ENCODE measurements at regions not wholly inside any gene's neighbourhood (a gene's known extent, or its start where the extent isn't known, plus 50 kb on each side); places are given as distances from the start of the nearest gene placed in this dataset.

GRCh38 chr13:104320446-104320845 is 1254.2 kb upstream of the SLC10A2 start:
- Histone ChIP-seq H2AFZ (ENCODE audit: low read depth, low read length, poor library complexity, severe bottlenecking) (no peak overlapping the region), H3K36me3 (ENCODE audit: control insufficient read depth in 1 of 2, insufficient read depth in 2 of 2, low read length in 2 of 2) (no peaks in the 10 kb centered on the region), H3K27me3 (ENCODE audit: insufficient read depth, low read length) (no peaks in the 10 kb centered on the region), H4K20me1 (ENCODE audit: insufficient read depth) (no peaks in the 10 kb centered on the region), H3K4me3 (replicated peaks in 1 of 2; ENCODE audit: low read depth in 1 of 2, low read length in 2 of 2) (no peak overlapping the region), H3K9me3 (ENCODE audit: control insufficient read depth in 1 of 2, insufficient read depth in 1 of 2, low read depth in 1 of 2, low read length in 2 of 2) (no peaks in the 10 kb centered on the region), H3K4me2 (ENCODE audit: low read length) (no peak overlapping the region), H3K27ac (ENCODE audit: low read depth, low read length) (no peak overlapping the region), H3K9me2 (ENCODE audit: insufficient read depth) (no peaks in the 10 kb centered on the region), H3K4me1 (ENCODE audit: control insufficient read depth in 1 of 2, insufficient read depth in 2 of 2, low read length in 2 of 2) (peaks cover 0 to 8% of the 10 kb centered on the region in 2 experiments; a peak in 2 of 4 replicates), H3K79me2 (ENCODE audit: insufficient read depth, low read length) (no peaks in the 10 kb centered on the region), H3K9ac (ENCODE audit: low read length) (no peak overlapping the region)
- CTCF ChIA-PET, result no interaction called here
- POLR2A ChIA-PET, result no interaction called here
- ATAC-seq (no peak), DNase-seq (ENCODE audit: low read depth, low spot score) (no peak)
- RAD21 ChIA-PET (ENCODE audit: low non-redundant PET in 1 of 2, low total read pairs in 2 of 2, uncharacterized antibody in 2 of 2, unreplicated experiment in 2 of 2), result no interaction called here
- intact Hi-C loops (cut with micrococcal nuclease), result no loop called here
- BruUV-seq (replicated peaks), result no TSS peak
- TF ChIP-seq SP1 (IDR thresholded peaks at IDR 0.05; ENCODE audit: low read depth), result no peak
- TF ChIP-seq, protein P1, sequence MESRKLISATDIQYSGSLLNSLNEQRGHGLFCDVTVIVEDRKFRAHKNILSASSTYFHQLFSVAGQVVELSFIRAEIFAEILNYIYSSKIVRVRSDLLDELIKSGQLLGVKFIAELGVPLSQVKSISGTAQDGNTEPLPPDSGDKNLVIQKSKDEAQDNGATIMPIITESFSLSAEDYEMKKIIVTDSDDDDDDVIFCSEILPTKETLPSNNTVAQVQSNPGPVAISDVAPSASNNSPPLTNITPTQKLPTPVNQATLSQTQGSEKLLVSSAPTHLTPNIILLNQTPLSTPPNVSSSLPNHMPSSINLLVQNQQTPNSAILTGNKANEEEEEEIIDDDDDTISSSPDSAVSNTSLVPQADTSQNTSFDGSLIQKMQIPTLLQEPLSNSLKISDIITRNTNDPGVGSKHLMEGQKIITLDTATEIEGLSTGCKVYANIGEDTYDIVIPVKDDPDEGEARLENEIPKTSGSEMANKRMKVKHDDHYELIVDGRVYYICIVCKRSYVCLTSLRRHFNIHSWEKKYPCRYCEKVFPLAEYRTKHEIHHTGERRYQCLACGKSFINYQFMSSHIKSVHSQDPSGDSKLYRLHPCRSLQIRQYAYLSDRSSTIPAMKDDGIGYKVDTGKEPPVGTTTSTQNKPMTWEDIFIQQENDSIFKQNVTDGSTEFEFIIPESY (IDR thresholded peaks at IDR 0.05; ENCODE audit: extremely low read depth, insufficient replicate concordance, low read length), result no peak

- H3K4me2 ChIP-seq (ENCODE audit: low read length), result no peak overlapping the region
- H3K4me3 ChIP-seq (replicated peaks in 1 of 2; ENCODE audit: low read depth in 1 of 2, low read length in 2 of 2), result no peak overlapping the region
- no peaks in the 10 kb centered on the region for H3K9me3 ChIP-seq (ENCODE audit: control insufficient read depth in 1 of 2, insufficient read depth in 1 of 2, low read depth in 1 of 2, low read length in 2 of 2)
- no peak overlapping the region for H3K9ac ChIP-seq (ENCODE audit: low read length)
- no peaks in the 10 kb centered on the region for H3K36me3 ChIP-seq (ENCODE audit: control insufficient read depth in 1 of 2, insufficient read depth in 2 of 2, low read length in 2 of 2)
- H2AFZ ChIP-seq (ENCODE audit: low read depth, low read length, poor library complexity, severe bottlenecking), result peak overlapping the region; percentile 49
- no peaks in the 10 kb centered on the region for H3K27me3 ChIP-seq (ENCODE audit: insufficient read depth, low read length)
- ChIA-PET POLR2A (no interaction called here), CTCF (interaction anchor here (1.5 kb wide), 1 partner anchor 253 kb away, joined by 7 read pairs; no protein-coding TSS in a partner anchor), RAD21 (ENCODE audit: low non-redundant PET in 1 of 2, low total read pairs in 2 of 2, uncharacterized antibody in 2 of 2, unreplicated experiment in 2 of 2) (no interaction called here)
- no peak overlapping the region for H3K27ac ChIP-seq (ENCODE audit: low read depth, low read length)
- no TSS peak for BruUV-seq (replicated peaks)
- intact Hi-C loops (cut with micrococcal nuclease), result no loop called here
- no peaks in the 10 kb centered on the region for H4K20me1 ChIP-seq (ENCODE audit: insufficient read depth)
- H3K4me1 ChIP-seq (ENCODE audit: control insufficient read depth in 1 of 2, insufficient read depth in 2 of 2, low read length in 2 of 2), result peaks cover 0 to 16% of the 10 kb centered on the region in 2 experiments; a peak in 2 of 4 replicates
- peak; percentile 4 for DNase-seq (ENCODE audit: low read depth, low spot score)
- ATAC-seq, result peak; percentile 62; the same call in 1 of the 2 replicates
- H3K9me2 ChIP-seq (ENCODE audit: insufficient read depth), result no peaks in the 10 kb centered on the region
- TF ChIP-seq TCF7L2 (IDR thresholded peaks at IDR 0.05; ENCODE audit: borderline replicate concordance, extremely low read depth, insufficient read depth, insufficient read length), result no peak
- TF ChIP-seq EGR1 (IDR thresholded peaks at IDR 0.05; ENCODE audit: low read depth), result no peak
- TF ChIP-seq POLR2AphosphoS5 (IDR thresholded peaks at IDR 0.05; ENCODE audit: low read depth, low read length), result no peak
- TF ChIP-seq, protein P2, sequence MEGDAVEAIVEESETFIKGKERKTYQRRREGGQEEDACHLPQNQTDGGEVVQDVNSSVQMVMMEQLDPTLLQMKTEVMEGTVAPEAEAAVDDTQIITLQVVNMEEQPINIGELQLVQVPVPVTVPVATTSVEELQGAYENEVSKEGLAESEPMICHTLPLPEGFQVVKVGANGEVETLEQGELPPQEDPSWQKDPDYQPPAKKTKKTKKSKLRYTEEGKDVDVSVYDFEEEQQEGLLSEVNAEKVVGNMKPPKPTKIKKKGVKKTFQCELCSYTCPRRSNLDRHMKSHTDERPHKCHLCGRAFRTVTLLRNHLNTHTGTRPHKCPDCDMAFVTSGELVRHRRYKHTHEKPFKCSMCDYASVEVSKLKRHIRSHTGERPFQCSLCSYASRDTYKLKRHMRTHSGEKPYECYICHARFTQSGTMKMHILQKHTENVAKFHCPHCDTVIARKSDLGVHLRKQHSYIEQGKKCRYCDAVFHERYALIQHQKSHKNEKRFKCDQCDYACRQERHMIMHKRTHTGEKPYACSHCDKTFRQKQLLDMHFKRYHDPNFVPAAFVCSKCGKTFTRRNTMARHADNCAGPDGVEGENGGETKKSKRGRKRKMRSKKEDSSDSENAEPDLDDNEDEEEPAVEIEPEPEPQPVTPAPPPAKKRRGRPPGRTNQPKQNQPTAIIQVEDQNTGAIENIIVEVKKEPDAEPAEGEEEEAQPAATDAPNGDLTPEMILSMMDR (IDR thresholded peaks at IDR 0.05 in 2 of 3, conservative IDR thresholded peaks at IDR 0.05 in 1 of 3; ENCODE audit: borderline replicate concordance in 1 of 3, insufficient read depth in 1 of 3, low read depth in 2 of 3, low read length in 2 of 3), result peak in 2 of 3 experiments; percentile 25 to 56; a peak in 3 of 6 replicates
- TF ChIP-seq RAD21 (IDR thresholded peaks at IDR 0.05; ENCODE audit: low read depth), result peak; percentile 44
- TF ChIP-seq JUND (IDR thresholded peaks at IDR 0.05), result no peak
- H3K79me2 ChIP-seq (ENCODE audit: insufficient read depth, low read length), result no peaks in the 10 kb centered on the region
Measured at GRCh38 chr13:104318121-104318520, 1251.9 kb upstream of the SLC10A2 start.

Measured in HCT116 (cell line).